ENCODE measurements at regions not wholly inside any gene's neighbourhood (a gene's known extent, or its start where the extent isn't known, plus 50 kb on each side); places are given as distances from the start of the nearest gene placed in this dataset.

DNA sequence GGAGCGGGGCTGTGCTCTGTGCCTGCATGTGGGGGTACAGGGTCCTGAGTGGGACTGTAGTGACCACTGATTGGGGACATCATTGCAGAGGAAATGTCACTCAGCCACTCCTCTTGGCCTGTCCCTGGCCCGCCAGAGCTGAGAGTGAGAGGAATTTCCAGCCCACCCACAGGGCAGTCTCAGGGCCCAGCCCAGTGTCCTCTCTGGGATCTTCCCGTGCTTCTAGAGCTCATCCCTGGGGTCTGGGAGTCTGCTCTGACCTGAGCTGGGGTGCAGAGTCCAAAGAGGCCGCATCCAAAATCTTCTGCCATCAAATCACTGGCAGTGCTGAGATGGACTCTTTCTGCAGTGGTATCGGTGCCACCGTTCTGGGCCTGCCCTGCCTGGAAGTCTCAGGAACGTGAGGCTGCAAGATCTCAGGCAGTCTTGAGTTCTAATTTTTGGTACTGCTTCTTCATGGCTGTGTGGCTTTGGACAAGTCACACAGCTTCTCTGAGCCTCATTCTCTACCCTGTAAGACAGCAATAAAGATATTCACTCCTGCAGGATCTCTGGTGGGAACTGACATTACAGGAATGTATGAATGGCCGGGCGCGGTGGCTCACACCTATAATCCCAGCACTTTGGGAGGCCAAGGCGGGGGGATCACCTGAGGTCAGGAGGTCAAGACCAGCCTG is 100.8 kb upstream of the TARDBP start:
- no peak for DNase-seq
- H3K36me3 ChIP-seq, result no peaks in the 10 kb centered on the region
- H3K4me1 ChIP-seq, result no peaks in the 10 kb centered on the region
- no peak overlapping the region for H3K4me3 ChIP-seq
- ATAC-seq, result peak in 1 of 8 donors; percentile 8
- 86 to 89% methylated on average over 11 of the region's 11 CpGs for WGBS, 2 donors
- H3K27ac ChIP-seq, result no peak overlapping the region
- TF ChIP-seq, protein P1, sequence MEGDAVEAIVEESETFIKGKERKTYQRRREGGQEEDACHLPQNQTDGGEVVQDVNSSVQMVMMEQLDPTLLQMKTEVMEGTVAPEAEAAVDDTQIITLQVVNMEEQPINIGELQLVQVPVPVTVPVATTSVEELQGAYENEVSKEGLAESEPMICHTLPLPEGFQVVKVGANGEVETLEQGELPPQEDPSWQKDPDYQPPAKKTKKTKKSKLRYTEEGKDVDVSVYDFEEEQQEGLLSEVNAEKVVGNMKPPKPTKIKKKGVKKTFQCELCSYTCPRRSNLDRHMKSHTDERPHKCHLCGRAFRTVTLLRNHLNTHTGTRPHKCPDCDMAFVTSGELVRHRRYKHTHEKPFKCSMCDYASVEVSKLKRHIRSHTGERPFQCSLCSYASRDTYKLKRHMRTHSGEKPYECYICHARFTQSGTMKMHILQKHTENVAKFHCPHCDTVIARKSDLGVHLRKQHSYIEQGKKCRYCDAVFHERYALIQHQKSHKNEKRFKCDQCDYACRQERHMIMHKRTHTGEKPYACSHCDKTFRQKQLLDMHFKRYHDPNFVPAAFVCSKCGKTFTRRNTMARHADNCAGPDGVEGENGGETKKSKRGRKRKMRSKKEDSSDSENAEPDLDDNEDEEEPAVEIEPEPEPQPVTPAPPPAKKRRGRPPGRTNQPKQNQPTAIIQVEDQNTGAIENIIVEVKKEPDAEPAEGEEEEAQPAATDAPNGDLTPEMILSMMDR (IDR thresholded peaks at IDR 0.05), result no peak
- intact Hi-C loops (cut with DNase I), result no loop called here
- H3K27me3 ChIP-seq, result peaks cover 0 to 17% (median 7%) of the 10 kb centered on the region in 7 donors
- no peaks in the 10 kb centered on the region for H3K9me3 ChIP-seq

DNA sequence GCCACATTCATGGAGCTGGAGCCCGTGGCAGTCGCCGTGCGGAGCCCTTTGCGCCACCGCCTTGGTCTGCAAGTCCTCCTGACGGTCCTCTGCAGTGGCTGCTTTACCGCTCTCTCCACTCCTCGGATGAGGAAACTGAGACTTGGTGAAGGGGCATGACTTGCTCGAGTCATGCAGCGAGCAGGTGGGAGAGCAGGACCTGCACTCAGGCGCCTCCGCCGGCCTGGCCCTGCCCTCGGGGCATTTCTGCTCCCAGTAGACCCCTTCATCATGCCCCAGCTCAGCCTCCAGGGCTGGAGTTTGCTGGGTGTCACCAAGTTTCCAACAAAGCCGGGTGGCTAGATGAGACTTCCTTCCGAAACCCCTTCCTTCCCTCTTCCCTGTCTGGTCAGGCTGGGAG is 100.0 kb upstream of the TARDBP start:
- DNase-seq (no peak), ATAC-seq (no peak)
- H3K27me3 ChIP-seq, result peaks cover 0 to 20% (median 5%) of the 10 kb centered on the region in 7 donors
- H3K27ac ChIP-seq, result no peak overlapping the region
- H3K4me1 ChIP-seq, result no peaks in the 10 kb centered on the region
- no peak overlapping the region for H3K4me3 ChIP-seq
- intact Hi-C loops (cut with DNase I), result no loop called here
- TF ChIP-seq, protein P1 (IDR thresholded peaks at IDR 0.05), result no peak
- no peaks in the 10 kb centered on the region for H3K9me3 ChIP-seq
- 90 to 93% methylated on average over 17 of the region's 17 CpGs for WGBS, 2 donors
- H3K36me3 ChIP-seq, result no peaks in the 10 kb centered on the region

DNA sequence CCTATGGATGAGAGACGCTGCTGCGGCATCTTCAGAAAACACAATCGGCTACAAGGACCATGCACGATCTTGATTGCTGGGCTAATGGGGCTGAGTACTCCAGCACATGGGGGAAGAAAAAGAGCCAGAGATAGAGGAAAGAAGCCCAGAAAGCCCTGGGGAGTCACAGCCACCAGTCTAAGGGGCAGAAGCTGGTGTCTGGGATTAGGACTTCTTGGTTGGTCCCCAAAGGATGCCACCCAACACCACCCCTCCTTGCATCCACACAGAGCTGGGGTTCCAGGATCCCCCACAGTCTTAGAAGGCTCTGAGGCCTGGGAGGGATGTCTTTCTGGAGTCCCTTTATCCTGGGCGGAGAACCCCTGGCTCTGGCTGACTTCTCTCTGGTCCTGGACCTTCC is 98.4 kb upstream of the TARDBP start:
- Histone ChIP-seq H3K9me3 (no peaks in the 10 kb centered on the region), H3K4me3 (no peak overlapping the region), H3K36me3 (no peaks in the 10 kb centered on the region), H3K4me1 (peaks cover 0 to 10% (median 0%) of the 10 kb centered on the region in 9 donors), H3K27ac (no peak overlapping the region), H3K27me3 (peaks cover 0 to 17% (median 0%) of the 10 kb centered on the region in 7 donors)
- no peak for DNase-seq
- 91 to 95% methylated on average over 5 of the region's 5 CpGs for WGBS, 2 donors
- intact Hi-C loops (cut with DNase I), result no loop called here
- ATAC-seq, result no peak
- TF ChIP-seq, protein P1 (IDR thresholded peaks at IDR 0.05), result no peak

DNA sequence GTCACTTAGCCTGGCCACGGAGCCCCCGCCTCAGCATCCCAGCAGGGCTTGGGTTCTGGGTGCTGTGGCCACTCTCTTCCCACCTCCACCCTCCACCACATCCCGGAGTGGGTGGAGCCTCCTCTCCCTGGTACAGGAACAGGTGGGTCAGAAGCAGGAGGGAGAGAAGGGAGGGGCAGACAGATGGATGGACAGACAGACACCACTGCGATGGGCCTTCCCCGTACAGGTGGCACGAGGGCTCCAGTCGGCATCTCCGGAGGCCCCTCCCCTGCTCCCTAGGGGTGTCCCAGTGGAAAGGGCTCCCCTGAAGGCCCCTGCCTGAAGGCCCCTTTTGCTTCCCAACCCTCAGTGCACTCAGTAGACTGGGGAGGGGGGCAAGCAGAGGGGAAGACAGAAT is 96.9 kb upstream of the TARDBP start:
- H3K9me3 ChIP-seq, result no peaks in the 10 kb centered on the region
- TF ChIP-seq, protein P1 (IDR thresholded peaks at IDR 0.05), result no peak
- intact Hi-C loops (cut with DNase I), result no loop called here

More for the DNA sequence above, 96.9 kb upstream of the TARDBP start:
- ATAC-seq (peak in 1 of 8 donors; percentile 23), DNase-seq (no peak)
- H3K36me3 ChIP-seq, result no peaks in the 10 kb centered on the region
- peaks cover 0 to 10% (median 0%) of the 10 kb centered on the region in 9 donors for H3K4me1 ChIP-seq
- 76 to 83% methylated on average over 8 of the region's 8 CpGs for WGBS, 2 donors
- peaks cover 0 to 17% (median 9%) of the 10 kb centered on the region in 7 donors for H3K27me3 ChIP-seq
- H3K4me3 ChIP-seq, result no peak overlapping the region
- H3K27ac ChIP-seq, result no peak overlapping the region
